ENCODE measurements at regions not wholly inside any gene's neighbourhood (a gene's known extent, or its start where the extent isn't known, plus 50 kb on each side); places are given as distances from the start of the nearest gene placed in this dataset.
A peak's percentile ranks its signal among the peaks of the same experiment; 100 is the strongest.

GRCh38 chr16:55944377-55944802, 69.2 kb upstream of the CES5A start:
- no peaks in the 10 kb centered on the region for H3K4me1 ChIP-seq (ENCODE audit: control insufficient read depth, insufficient read depth, low read length)
- DNase-seq (ENCODE audit: low read depth), result peak; percentile 88
- peaks cover 6% of the 10 kb centered on the region for H3K27me3 ChIP-seq (replicated peaks; ENCODE audit: control insufficient read depth, insufficient read depth, low read length)
- H3K4me3 ChIP-seq (ENCODE audit: low read length), result no peak overlapping the region
- H3K9me3 ChIP-seq (ENCODE audit: control insufficient read depth, low read length), result peaks cover 4% of the 10 kb centered on the region
- H3K9ac ChIP-seq (ENCODE audit: low read length), result no peak overlapping the region
- no peaks in the 10 kb centered on the region for H3K36me3 ChIP-seq (ENCODE audit: control insufficient read depth, insufficient read depth, low read length, severe bottlenecking)

- Histone ChIP-seq H3K4me3 (ENCODE audit: low read length) (no peak overlapping the region), H3K4me1 (ENCODE audit: control insufficient read depth, insufficient read depth, low read length) (no peaks in the 10 kb centered on the region), H3K36me3 (ENCODE audit: control insufficient read depth, insufficient read depth, low read length, severe bottlenecking) (no peaks in the 10 kb centered on the region), H3K9me3 (ENCODE audit: control insufficient read depth, low read length) (peaks cover 4% of the 10 kb centered on the region), H3K27me3 (replicated peaks; ENCODE audit: control insufficient read depth, insufficient read depth, low read length) (peaks cover 3% of the 10 kb centered on the region), H3K9ac (ENCODE audit: low read length) (no peak overlapping the region)
- no peak for DNase-seq (ENCODE audit: low read depth)
These were observed 68.1 kb upstream of the CES5A start for GRCh38 chr16:55943267-55943666.

- peaks cover 3% of the 10 kb centered on the region for H3K27me3 ChIP-seq (replicated peaks; ENCODE audit: control insufficient read depth, insufficient read depth, low read length)
- no peaks in the 10 kb centered on the region for H3K4me1 ChIP-seq (ENCODE audit: control insufficient read depth, insufficient read depth, low read length)
- H3K9ac ChIP-seq (ENCODE audit: low read length), result no peak overlapping the region
- H3K36me3 ChIP-seq (ENCODE audit: control insufficient read depth, insufficient read depth, low read length, severe bottlenecking), result no peaks in the 10 kb centered on the region
- no peak overlapping the region for H3K4me3 ChIP-seq (ENCODE audit: low read length)
- peaks cover 4% of the 10 kb centered on the region for H3K9me3 ChIP-seq (ENCODE audit: control insufficient read depth, low read length)
- no peak for DNase-seq (ENCODE audit: low read depth)
These were observed 67.6 kb upstream of the CES5A start for GRCh38 chr16:55942821-55943220.

- no peaks in the 10 kb centered on the region for H3K36me3 ChIP-seq (ENCODE audit: control insufficient read depth, insufficient read depth, low read length, severe bottlenecking)
- peaks cover 4% of the 10 kb centered on the region for H3K9me3 ChIP-seq (ENCODE audit: control insufficient read depth, low read length)
- H3K27me3 ChIP-seq (replicated peaks; ENCODE audit: control insufficient read depth, insufficient read depth, low read length), result peaks cover 3% of the 10 kb centered on the region
- H3K4me1 ChIP-seq (ENCODE audit: control insufficient read depth, insufficient read depth, low read length), result no peaks in the 10 kb centered on the region
- no peak overlapping the region for H3K9ac ChIP-seq (ENCODE audit: low read length)
- no peak for DNase-seq (ENCODE audit: low read depth)
- H3K4me3 ChIP-seq (ENCODE audit: low read length), result no peak overlapping the region
These were observed 66.4 kb upstream of the CES5A start for GRCh38 chr16:55941552-55941951.

GRCh38 chr16:55938126-55938525, 63.0 kb upstream of the CES5A start:
- peaks cover 8% of the 10 kb centered on the region for H3K27me3 ChIP-seq (replicated peaks; ENCODE audit: control insufficient read depth, insufficient read depth, low read length)
- no peaks in the 10 kb centered on the region for H3K4me1 ChIP-seq (ENCODE audit: control insufficient read depth, insufficient read depth, low read length)
- H3K9ac ChIP-seq (ENCODE audit: low read length), result no peak overlapping the region
- peaks cover 18% of the 10 kb centered on the region for H3K9me3 ChIP-seq (ENCODE audit: control insufficient read depth, low read length)
- H3K36me3 ChIP-seq (ENCODE audit: control insufficient read depth, insufficient read depth, low read length, severe bottlenecking), result no peaks in the 10 kb centered on the region
- H3K4me3 ChIP-seq (ENCODE audit: low read length), result no peak overlapping the region
- DNase-seq (ENCODE audit: low read depth), result no peak

GRCh38 chr16:55933038-55933437, 57.9 kb upstream of the CES5A start:
- Histone ChIP-seq H3K27me3 (replicated peaks; ENCODE audit: control insufficient read depth, insufficient read depth, low read length) (peaks cover 5% of the 10 kb centered on the region), H3K9me3 (ENCODE audit: control insufficient read depth, low read length) (peaks cover 19% of the 10 kb centered on the region)
- no peak for DNase-seq (ENCODE audit: low read depth)

GRCh38 chr16:55930036-55930435, 54.9 kb upstream of the CES5A start:
- H3K9ac ChIP-seq (ENCODE audit: low read length), result no peak overlapping the region
- peaks cover 8% of the 10 kb centered on the region for H3K9me3 ChIP-seq (ENCODE audit: control insufficient read depth, low read length)
- no peaks in the 10 kb centered on the region for H3K4me1 ChIP-seq (ENCODE audit: control insufficient read depth, insufficient read depth, low read length)
- no peaks in the 10 kb centered on the region for H3K36me3 ChIP-seq (ENCODE audit: control insufficient read depth, insufficient read depth, low read length, severe bottlenecking)
- H3K27me3 ChIP-seq (replicated peaks; ENCODE audit: control insufficient read depth, insufficient read depth, low read length), result peaks cover 4% of the 10 kb centered on the region
- no peak for DNase-seq (ENCODE audit: low read depth)
- no peak overlapping the region for H3K4me3 ChIP-seq (ENCODE audit: low read length)

More at GRCh38 chr16:55933038-55933437, 57.9 kb upstream of the CES5A start:
- H3K9ac ChIP-seq (ENCODE audit: low read length), result no peak overlapping the region
- no peaks in the 10 kb centered on the region for H3K36me3 ChIP-seq (ENCODE audit: control insufficient read depth, insufficient read depth, low read length, severe bottlenecking)
- H3K4me1 ChIP-seq (ENCODE audit: control insufficient read depth, insufficient read depth, low read length), result no peaks in the 10 kb centered on the region
- H3K4me3 ChIP-seq (ENCODE audit: low read length), result no peak overlapping the region

GRCh38 chr16:55929181-55929580, 54.0 kb upstream of the CES5A start:
- H3K36me3 ChIP-seq (ENCODE audit: control insufficient read depth, insufficient read depth, low read length, severe bottlenecking), result no peaks in the 10 kb centered on the region
- peaks cover 4% of the 10 kb centered on the region for H3K27me3 ChIP-seq (replicated peaks; ENCODE audit: control insufficient read depth, insufficient read depth, low read length)
- H3K9ac ChIP-seq (ENCODE audit: low read length), result no peak overlapping the region

GRCh38 chr16:55925242-55925641, 50.1 kb upstream of the CES5A start:
- no peak overlapping the region for H3K4me3 ChIP-seq (ENCODE audit: low read length)
- H3K9me3 ChIP-seq (ENCODE audit: control insufficient read depth, low read length), result peaks cover 5% of the 10 kb centered on the region
- H3K9ac ChIP-seq (ENCODE audit: low read length), result no peak overlapping the region
- H3K27me3 ChIP-seq (replicated peaks; ENCODE audit: control insufficient read depth, insufficient read depth, low read length), result peaks cover 4% of the 10 kb centered on the region
- DNase-seq (ENCODE audit: low read depth), result no peak
- no peaks in the 10 kb centered on the region for H3K36me3 ChIP-seq (ENCODE audit: control insufficient read depth, insufficient read depth, low read length, severe bottlenecking)
- no peaks in the 10 kb centered on the region for H3K4me1 ChIP-seq (ENCODE audit: control insufficient read depth, insufficient read depth, low read length)

More at GRCh38 chr16:55929181-55929580, 54.0 kb upstream of the CES5A start:
- H3K4me1 ChIP-seq (ENCODE audit: control insufficient read depth, insufficient read depth, low read length), result no peaks in the 10 kb centered on the region
- H3K4me3 ChIP-seq (ENCODE audit: low read length), result no peak overlapping the region
- no peak for DNase-seq (ENCODE audit: low read depth)
- H3K9me3 ChIP-seq (ENCODE audit: control insufficient read depth, low read length), result peaks cover 8% of the 10 kb centered on the region

Data from adipocyte (in vitro differentiated cells).